Adrenal gland (tissue), 9 donors: ENCODE measurements at regions not wholly inside any gene's neighbourhood (a gene's known extent, or its start where the extent isn't known, plus 50 kb on each side); places are given as distances from the start of the nearest gene placed in this dataset.

Experiments
- DNase-seq, 7 donors: peaks; one replicate each; pipeline ENCODE4 v3.0.0-alpha.2; 2019 to 2020
- H3K27ac ChIP-seq, 5 donors: fragments of 200-600 bp; sonication (generic) in 4 of 5; 1 replicate in 3 of 5; 2 replicates in 2 of 5; pipeline versions ENCODE4 v1.5.1 to v1.8.0; 2016 to 2020; ENCODE audit warnings: mild to moderate bottlenecking in 1 of 5
- H3K27me3 ChIP-seq: fragments of 200-600 bp; 2 replicates; pipeline ENCODE4 v1.8.0; 2021
- H3K36me3 ChIP-seq, 2 donors: fragments of 200-600 bp; replicated peaks in 1 of 2; 1 replicate in 1 of 2; 2 replicates in 1 of 2; pipeline versions ENCODE4 v1.5.1 to v1.8.0; 2018 to 2022
- H3K4me1 ChIP-seq, 2 donors: fragments of 200-600 bp; replicated peaks in 1 of 2; 1 replicate in 1 of 2; 2 replicates in 1 of 2; pipeline versions ENCODE4 v1.5.1 to v1.8.0; 2018 to 2021
- H3K4me3 ChIP-seq, 4 donors: fragments of 200-600 bp; sonication (generic) in 3 of 4; one replicate each; pipeline ENCODE4 v1.5.1; 2016 to 2018
- H3K9me3 ChIP-seq, 3 donors: fragments of 200-600 bp; sonication (generic) in 1 of 3; replicated peaks in 1 of 3; 1 replicate in 2 of 3; 2 replicates in 1 of 3; pipeline versions ENCODE4 v1.5.1 to v1.8.0; 2016 to 2021
- CTCF ChIP-seq, 6 experiments: fragments of 450-650 bp in 4 of 6; fragments of 200-600 bp in 2 of 6; sonication (generic) in 1 of 6; IDR thresholded peaks; 1 replicate in 5 of 6; 2 replicates in 1 of 6; pipeline versions ENCODE4 v1.5.1 to v1.8.0; 2016 to 2021; ENCODE audit warnings: antibody characterized with exemption in 6 of 6, mild to moderate bottlenecking in 2 of 6, moderate library complexity in 1 of 6
- POLR2A ChIP-seq, 2 donors: fragments of 450-650 bp; IDR thresholded peaks; one replicate each; pipeline ENCODE4 v1.6.1; 2017; ENCODE audit warnings: antibody characterized with exemption in 2 of 2, mild to moderate bottlenecking in 2 of 2, moderate library complexity in 1 of 2
- WGBS, 4 donors: extraction: QIAGEN DNeasy Blood & Tissue Kit in 2 of 4; methylation state at CpG; one replicate each; pipeline versions ENCODE4 v1.1.5 to v1.1.7; 2013 to 2017; 5-methylcytosine and 5-hydroxymethylcytosine counted together
- intact Hi-C, 2 donors: fragments of 100-400 bp; cut with DNase I; formaldehyde crosslinking; loops; one replicate each; pipeline versions ENCODE4 v1.14.1 to v1.15.0; 2022 to 2023
- donor health status: healthy with polysubstance abuse.
- donor health status: Bipolar disorder and iron deficiency.
- donor health status: DM: yes; HTN: yes; CAD: no.
- donor health status: DM: no; HTN: no; CAD: no.
- donor health status: DM: no; HTN: no; CAD: no.

GRCh38 chr3:164848923-164849322, 229.4 kb downstream of the SI start:
- no peak overlapping the region for H3K4me3 ChIP-seq
- H3K27ac ChIP-seq = no peak overlapping the region
- DNase-seq = no peak
- H3K36me3 ChIP-seq = no peaks in the 10 kb centered on the region
- H3K27me3 ChIP-seq = no peaks in the 10 kb centered on the region
- 69 to 80% (median 76%) methylated on average over 4 of the region's 4 CpGs for WGBS, 4 donors
- no peaks in the 10 kb centered on the region for H3K4me1 ChIP-seq
- intact Hi-C loops = no loop called here
- no peaks in the 10 kb centered on the region for H3K9me3 ChIP-seq
- TF ChIP-seq POLR2A (IDR thresholded peaks at IDR 0.05) (no peak), CTCF (IDR thresholded peaks at IDR 0.05) (no peak)

- Histone ChIP-seq H3K4me1 (no peaks in the 10 kb centered on the region), H3K27me3 (no peaks in the 10 kb centered on the region), H3K36me3 (no peaks in the 10 kb centered on the region), H3K4me3 (no peak overlapping the region), H3K27ac (no peak overlapping the region), H3K9me3 (no peaks in the 10 kb centered on the region)
- TF ChIP-seq CTCF (IDR thresholded peaks at IDR 0.05) (no peak), POLR2A (IDR thresholded peaks at IDR 0.05) (no peak)
- intact Hi-C loops = no loop called here
- DNase-seq = no peak
- 73 to 81% (median 76%) methylated on average over 2 of the region's 2 CpGs for WGBS, 4 donors
Observed at GRCh38 chr3:164845739-164846138, 232.6 kb downstream of the SI start.

GRCh38 chr3:164832216-164832615, 246.1 kb downstream of the SI start:
- intact Hi-C loops = no loop called here
- no peak for TF ChIP-seq POLR2A (IDR thresholded peaks at IDR 0.05)
- TF ChIP-seq CTCF (IDR thresholded peaks at IDR 0.05) = no peak
- H3K4me3 ChIP-seq = no peak overlapping the region
- no peak overlapping the region for H3K27ac ChIP-seq
- no peaks in the 10 kb centered on the region for H3K27me3 ChIP-seq
- no peaks in the 10 kb centered on the region for H3K36me3 ChIP-seq
- H3K4me1 ChIP-seq = no peaks in the 10 kb centered on the region
- no peak for DNase-seq
- no peaks in the 10 kb centered on the region for H3K9me3 ChIP-seq
- 33 to 39% (median 37%) methylated on average over 5 of the region's 5 CpGs for WGBS, 4 donors

DNA sequence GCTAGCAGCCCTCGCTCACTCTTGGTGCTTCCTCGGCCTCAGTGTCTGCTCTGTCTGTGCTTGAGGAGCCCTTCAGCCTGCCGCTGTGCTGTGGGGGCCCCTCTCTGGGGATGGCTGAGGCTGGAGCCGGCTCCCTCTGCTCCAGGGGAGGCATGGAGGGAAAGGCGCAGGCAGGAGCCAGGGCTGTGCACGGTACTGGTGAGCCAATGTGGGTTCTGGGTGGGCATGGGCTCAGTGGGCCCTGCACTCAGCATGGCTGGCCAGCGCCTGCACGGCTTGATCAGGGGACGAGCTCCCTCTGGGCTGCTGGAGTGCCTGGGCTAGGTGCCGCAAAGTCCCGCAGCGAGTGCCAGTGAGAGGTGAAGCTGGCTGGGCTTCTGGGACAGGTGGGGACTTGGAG, 260.0 kb downstream of the SI start:
- Histone ChIP-seq H3K27ac (no peak overlapping the region), H3K4me1 (no peaks in the 10 kb centered on the region), H3K9me3 (no peaks in the 10 kb centered on the region), H3K27me3 (no peaks in the 10 kb centered on the region), H3K36me3 (no peaks in the 10 kb centered on the region), H3K4me3 (no peak overlapping the region)
- WGBS, 4 donors = 91 to 100% (median 95%) methylated on average over 2 to 12 of the region's 12 CpGs
- intact Hi-C loops = no loop called here
- no peak for DNase-seq
- TF ChIP-seq POLR2A (IDR thresholded peaks at IDR 0.05) = no peak
- no peak for TF ChIP-seq CTCF (IDR thresholded peaks at IDR 0.05)
